HL-60 (cell line): ENCODE measurements at regions not wholly inside any gene's neighbourhood (a gene's known extent, or its start where the extent isn't known, plus 50 kb on each side); places are given as distances from the start of the nearest gene placed in this dataset.

Experiments
- DNase-seq, 2 experiments: peaks; one replicate each; pipeline ENCODE4 v3.0.0-alpha.2; 2010 to 2020; ENCODE audit warnings: low read depth in 1 of 2, low spot score in 1 of 2
- H3K27ac ChIP-seq: fragments of 250-450 bp; sonication (Bioruptor Pico); replicated peaks from 2 replicates; pipeline ENCODE4 v1.5.1; 2020; ENCODE audit warnings: mild to moderate bottlenecking, moderate library complexity
- H3K27me3 ChIP-seq: fragments of 250-450 bp; sonication (Bioruptor Pico); 2 replicates; pipeline ENCODE4 v1.5.1; 2021; ENCODE audit warnings: mild to moderate bottlenecking, moderate library complexity; ENCODE audit not compliant: insufficient read depth, poor library complexity, severe bottlenecking
- H3K4me3 ChIP-seq: replicated peaks from 2 replicates; pipeline ENCODE4 v1.5.1; 2011; ENCODE audit warnings: mild to moderate bottlenecking, control low read depth, low read length; ENCODE audit not compliant: insufficient read depth
- CTCF ChIP-seq: IDR thresholded peaks from one replicate; pipeline ENCODE4 v1.5.1; 2011; ENCODE audit warnings: low read length, control low read depth, inconsistent platforms; ENCODE audit not compliant: insufficient read depth
- GABPA ChIP-seq: IDR thresholded peaks from 2 replicates; pipeline ENCODE4 v1.6.1; 2012; ENCODE audit warnings: low read depth
- POLR2AphosphoS5 ChIP-seq: IDR thresholded peaks from 2 replicates; pipeline ENCODE4 v1.6.1; 2012; ENCODE audit warnings: low read depth
- REST ChIP-seq: IDR thresholded peaks from 2 replicates; pipeline ENCODE4 v1.6.1; 2012; ENCODE audit warnings: low read depth; ENCODE audit not compliant: insufficient replicate concordance
- SPI1 ChIP-seq: IDR thresholded peaks from 2 replicates; pipeline ENCODE4 v1.6.1; 2012; ENCODE audit warnings: low read depth, mild to moderate bottlenecking, borderline replicate concordance

- no peak overlapping the region for H3K4me3 ChIP-seq
- no peak overlapping the region for H3K27ac ChIP-seq
- TF ChIP-seq CTCF = no peak
- TF ChIP-seq SPI1 = no peak
- TF ChIP-seq REST = no peak
- TF ChIP-seq GABPA = no peak
- no peak for TF ChIP-seq POLR2AphosphoS5
- H3K27me3 ChIP-seq = peaks cover 3% of the 10 kb centered on the region
- DNase-seq = no peak
Measured at GRCh38 chr2:118464046-118464445, 375.8 kb downstream of the INSIG2 start.

GRCh38 chr2:118460425-118460824, 372.2 kb downstream of the INSIG2 start:
- DNase-seq = no peak
- H3K27me3 ChIP-seq = peaks cover 3% of the 10 kb centered on the region

GRCh38 chr2:118459426-118459825, 371.2 kb downstream of the INSIG2 start:
- no peak for DNase-seq
- H3K27ac ChIP-seq = no peak overlapping the region
- TF ChIP-seq GABPA = no peak
- H3K27me3 ChIP-seq = peaks cover 3% of the 10 kb centered on the region
- H3K4me3 ChIP-seq = no peak overlapping the region

More at GRCh38 chr2:118460425-118460824, 372.2 kb downstream of the INSIG2 start:
- Histone ChIP-seq H3K4me3 (no peak overlapping the region), H3K27ac (no peak overlapping the region)
- TF ChIP-seq SPI1 = no peak
- no peak for TF ChIP-seq POLR2AphosphoS5
- no peak for TF ChIP-seq GABPA
- no peak for TF ChIP-seq CTCF
- TF ChIP-seq REST = no peak

GRCh38 chr2:118457951-118458350, 369.7 kb downstream of the INSIG2 start:
- Histone ChIP-seq H3K27me3 (no peaks in the 10 kb centered on the region), H3K4me3 (no peak overlapping the region), H3K27ac (no peak overlapping the region)
- TF ChIP-seq POLR2AphosphoS5 = no peak
- no peak for TF ChIP-seq SPI1
- TF ChIP-seq CTCF = no peak
- no peak for DNase-seq
